ENCODE measurements at regions not wholly inside any gene's neighbourhood (a gene's known extent, or its start where the extent isn't known, plus 50 kb on each side); places are given as distances from the start of the nearest gene placed in this dataset.

GRCh38 chr3:14263317-14264005 is 84.8 kb downstream of the LSM3 start:
- H3K27ac ChIP-seq (ENCODE audit: insufficient read depth, low read depth, low read length), result no peak overlapping the region
- TF ChIP-seq MYC (IDR thresholded peaks at IDR 0.05; ENCODE audit: low read depth, low read length) (no peak), GATA2 (IDR thresholded peaks at IDR 0.05; ENCODE audit: insufficient read depth, insufficient read length, low read depth, low read length) (no peak), CTCF (IDR thresholded peaks at IDR 0.05; ENCODE audit: extremely low read depth in 1 of 2, insufficient read depth in 1 of 2, low read depth in 1 of 2, low read length in 2 of 2) (no peak), EZH2 (IDR thresholded peaks at IDR 0.05; ENCODE audit: borderline replicate concordance, low read depth, low read length, severe bottlenecking) (no peak), MAX (IDR thresholded peaks at IDR 0.05; ENCODE audit: insufficient read depth, insufficient read length) (no peak), POLR2AphosphoS5 (IDR thresholded peaks at IDR 0.05; ENCODE audit: insufficient read depth, low read depth, low read length) (no peak), POLR2A (IDR thresholded peaks at IDR 0.05; ENCODE audit: low read depth, low read length) (no peak), FOS (IDR thresholded peaks at IDR 0.05; ENCODE audit: borderline replicate concordance, insufficient read depth, low read length) (no peak), JUN (IDR thresholded peaks at IDR 0.05; ENCODE audit: borderline replicate concordance, insufficient read depth, insufficient read length, low read depth) (no peak)
- H3K27me3 ChIP-seq (ENCODE audit: control insufficient read depth in 2 of 2, insufficient read depth in 2 of 2, low read length in 2 of 2), result peaks cover 6 to 7% of the 10 kb centered on the region in 2 experiments
- ChIA-PET CTCF (interaction anchor here (1.1 to 3.6 kb wide), 3 partner anchors 60 to 203 kb away, joined by 3 to 37 read pairs (median 31); no protein-coding TSS in a partner anchor), POLR2A (no interaction called here)
- no peaks in the 10 kb centered on the region for H3K79me2 ChIP-seq (ENCODE audit: control insufficient read depth, insufficient read depth, low read length)
- no TSS peak for BruUV-seq (replicated peaks)
- intact Hi-C loops (cut with micrococcal nuclease), result no loop called here
- no peaks in the 10 kb centered on the region for H3K36me3 ChIP-seq (ENCODE audit: control insufficient read depth in 2 of 2, extremely low read depth in 1 of 2, insufficient read depth in 2 of 2, low read length in 2 of 2)
- dilution Hi-C loops (cut with MboI; ENCODE audit: extremely low pct_ligation_motif_present, low sequenced_read_pairs), result no loop called here
- no peaks in the 10 kb centered on the region for H3K4me1 ChIP-seq (ENCODE audit: control insufficient read depth, extremely low read depth, insufficient read depth, low read length)
- no peak for DNase-seq (ENCODE audit: low read depth, low spot score)
- H3K9me1 ChIP-seq (replicated peaks; ENCODE audit: control insufficient read depth, extremely low read depth, insufficient read depth, low read length), result no peaks in the 10 kb centered on the region
- FAIRE-seq, result no peak
- no peaks in the 10 kb centered on the region for H3K9me3 ChIP-seq (replicated peaks; ENCODE audit: control insufficient read depth, insufficient read depth, low read length)
- H3K4me2 ChIP-seq (ENCODE audit: insufficient read depth, low read length), result no peak overlapping the region
- no peak overlapping the region for H3K4me3 ChIP-seq (replicated peaks in 1 of 3; ENCODE audit: insufficient read depth in 1 of 3, low read depth in 1 of 3, low read length in 3 of 3)
- no peaks in the 10 kb centered on the region for H4K20me1 ChIP-seq (replicated peaks; ENCODE audit: control insufficient read depth, extremely low read depth, insufficient read depth, low read length)
- no peak overlapping the region for H2AFZ ChIP-seq (ENCODE audit: low read depth, low read length)
- no peak overlapping the region for H3K9ac ChIP-seq (replicated peaks; ENCODE audit: extremely low read depth, insufficient read depth, low read length)
